NCI-H82 treated with DMSO at 0.1 percent for 48 hours (cell line): ENCODE measurements at regions not wholly inside any gene's neighbourhood (a gene's known extent, or its start where the extent isn't known, plus 50 kb on each side); places are given as distances from the start of the nearest gene placed in this dataset.

ENCODE experiments used
- DNase-seq: peaks from one replicate; lab custom pipeline; 2025; ENCODE audit not compliant: unreplicated experiment; lab: John Stamatoyannopoulos, UW

DNA sequence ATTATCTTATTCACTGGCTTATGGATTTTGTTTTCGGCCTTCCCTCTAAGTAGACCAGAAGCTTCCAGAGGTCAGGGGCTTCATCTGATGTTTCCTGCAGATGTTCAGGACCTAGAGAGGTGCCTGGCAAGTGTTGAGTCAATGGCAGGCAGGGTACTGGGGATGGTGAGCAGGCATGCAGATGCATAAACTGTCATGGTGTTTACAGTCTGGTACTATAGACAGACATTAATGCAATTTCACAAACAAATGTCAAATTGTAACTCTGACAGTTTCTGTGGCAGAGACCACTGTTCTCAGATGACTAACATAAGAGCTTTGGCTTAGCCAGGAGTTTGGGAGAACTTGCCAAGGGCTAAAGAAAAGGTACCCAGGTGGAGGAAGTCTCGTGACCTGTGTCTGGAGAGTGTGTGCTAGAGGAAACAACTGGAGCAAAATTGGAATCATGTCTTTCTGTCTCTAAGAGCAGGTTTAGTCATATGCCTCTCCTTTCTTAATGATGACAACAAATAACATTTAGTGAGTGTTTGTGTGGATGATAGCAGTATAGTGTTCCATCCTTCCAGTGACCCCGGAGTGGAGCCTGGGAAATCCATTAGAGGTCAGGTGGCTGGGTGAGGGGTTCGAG, 53.7 kb upstream of the TRAK1 start:
- DNase-seq, result no peak

DNA sequence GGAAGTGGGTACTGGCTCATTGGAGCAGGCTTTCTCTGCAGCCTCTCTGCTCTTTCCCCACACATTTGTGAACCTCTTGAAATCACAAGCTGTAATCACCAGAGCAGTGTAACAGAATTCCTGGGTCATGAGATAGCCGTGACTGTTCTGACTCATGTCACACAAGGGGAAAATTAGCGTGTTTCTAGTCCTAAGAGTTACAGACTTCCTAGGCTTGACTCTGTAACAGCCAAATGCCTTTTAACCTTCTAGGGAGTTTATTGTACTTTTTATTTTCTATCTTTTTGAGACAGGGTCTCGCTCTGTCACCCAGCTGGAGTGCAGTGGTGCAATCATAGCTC, 54.7 kb upstream of the TRAK1 start:
- no peak for DNase-seq

DNA sequence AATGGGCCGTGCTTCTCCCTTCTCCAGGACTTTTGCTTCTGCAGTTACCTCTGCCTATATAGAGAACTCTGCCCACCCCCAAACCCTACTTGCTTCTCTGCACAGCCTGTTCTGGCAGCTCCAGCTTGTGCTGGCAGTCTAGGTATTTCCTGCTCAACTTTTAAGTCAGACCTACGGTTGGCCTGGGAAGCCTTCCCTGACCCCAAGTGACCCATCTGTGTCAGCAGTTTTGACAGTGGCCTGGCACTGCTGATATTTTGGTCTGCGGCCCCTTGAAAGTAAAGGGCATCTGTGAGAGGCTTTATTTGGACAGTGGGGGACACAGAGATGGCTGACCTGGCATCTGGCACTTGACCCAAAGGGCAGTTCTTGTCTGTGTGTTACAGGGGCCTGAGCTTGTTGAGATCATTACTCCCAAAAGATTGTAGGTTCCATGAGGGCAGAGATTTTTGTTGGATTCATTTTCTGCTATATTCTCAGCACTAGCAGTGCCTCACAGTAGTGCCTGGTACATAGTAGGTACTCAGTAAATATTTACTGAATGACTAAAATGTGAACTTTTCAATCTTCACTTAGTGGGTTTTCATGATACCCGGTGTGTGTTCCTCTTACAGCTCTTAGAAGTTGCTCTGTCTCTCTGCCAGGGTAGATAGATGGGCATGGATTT, 55.2 kb upstream of the TRAK1 start:
- no peak for DNase-seq

DNA sequence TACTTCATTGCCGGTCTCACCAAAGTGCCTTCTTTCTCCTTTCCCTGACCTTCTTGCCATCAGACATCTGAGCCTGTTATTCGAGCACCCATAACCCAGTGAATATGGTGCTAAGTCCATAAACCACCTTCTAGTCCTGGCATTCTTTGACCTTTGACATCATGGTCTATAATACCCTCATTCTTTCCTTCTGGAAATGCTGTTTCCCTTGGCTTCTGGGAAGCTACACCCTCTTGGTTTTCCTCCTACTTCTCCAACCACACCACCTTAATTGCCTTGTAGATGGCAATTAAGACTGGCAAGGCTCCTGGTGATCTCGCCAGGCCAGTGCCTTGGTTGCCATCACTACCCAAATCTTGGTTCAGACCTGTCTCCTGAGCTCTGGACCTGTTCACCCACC, 56.1 kb upstream of the TRAK1 start:
- DNase-seq, result no peak

DNA sequence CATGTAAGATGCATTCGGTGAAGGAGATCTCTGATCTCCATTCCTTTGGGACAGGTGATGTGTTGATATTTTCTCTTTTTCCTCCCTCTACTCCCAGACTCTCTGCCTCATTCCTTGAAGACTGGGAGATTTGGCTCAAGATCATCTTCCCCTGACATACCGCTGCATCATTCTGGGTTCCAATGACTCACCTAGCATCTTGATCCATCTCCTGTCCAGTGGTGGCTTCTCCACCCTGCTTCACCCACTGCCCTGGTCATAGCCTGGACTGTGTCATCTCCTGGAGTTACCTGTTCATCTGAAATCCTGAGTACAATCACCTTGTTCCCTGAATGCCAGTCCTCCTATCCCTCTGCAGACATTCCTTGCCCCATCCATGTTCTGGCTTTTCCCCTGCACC, 57.4 kb upstream of the TRAK1 start:
- no peak for DNase-seq

DNA sequence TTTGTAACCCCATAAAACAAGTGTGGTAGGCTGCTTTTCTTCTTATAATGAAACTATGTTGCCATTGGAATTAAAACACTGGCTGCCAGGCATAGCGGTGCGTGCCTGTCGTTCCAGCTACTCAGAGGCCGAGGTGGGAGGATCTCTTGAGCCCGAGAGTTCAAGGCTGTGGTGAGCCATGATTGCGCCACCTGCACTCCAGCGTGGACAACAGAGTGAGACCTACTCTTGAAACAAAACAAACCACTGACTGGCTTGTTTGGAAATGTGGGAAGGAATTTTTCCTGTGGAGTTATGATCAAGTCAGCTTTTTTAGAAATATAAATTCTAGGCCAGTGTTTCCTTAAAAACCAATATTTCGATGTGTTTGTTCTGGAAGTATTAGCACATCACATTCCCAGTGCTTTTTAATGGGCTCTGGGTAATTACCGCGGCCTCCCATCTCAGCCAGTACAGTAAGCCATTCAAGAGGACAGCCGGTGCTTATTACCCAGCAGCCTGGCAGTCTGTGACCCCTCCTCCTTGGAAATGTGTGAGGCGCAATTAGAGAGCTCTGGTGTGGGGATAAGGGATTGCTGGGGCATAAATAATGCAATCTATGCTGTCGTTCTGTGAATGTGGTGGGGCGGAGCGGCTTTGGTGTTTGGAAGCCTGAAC, 58.3 kb upstream of the TRAK1 start:
- peak; percentile 87 for DNase-seq

DNA sequence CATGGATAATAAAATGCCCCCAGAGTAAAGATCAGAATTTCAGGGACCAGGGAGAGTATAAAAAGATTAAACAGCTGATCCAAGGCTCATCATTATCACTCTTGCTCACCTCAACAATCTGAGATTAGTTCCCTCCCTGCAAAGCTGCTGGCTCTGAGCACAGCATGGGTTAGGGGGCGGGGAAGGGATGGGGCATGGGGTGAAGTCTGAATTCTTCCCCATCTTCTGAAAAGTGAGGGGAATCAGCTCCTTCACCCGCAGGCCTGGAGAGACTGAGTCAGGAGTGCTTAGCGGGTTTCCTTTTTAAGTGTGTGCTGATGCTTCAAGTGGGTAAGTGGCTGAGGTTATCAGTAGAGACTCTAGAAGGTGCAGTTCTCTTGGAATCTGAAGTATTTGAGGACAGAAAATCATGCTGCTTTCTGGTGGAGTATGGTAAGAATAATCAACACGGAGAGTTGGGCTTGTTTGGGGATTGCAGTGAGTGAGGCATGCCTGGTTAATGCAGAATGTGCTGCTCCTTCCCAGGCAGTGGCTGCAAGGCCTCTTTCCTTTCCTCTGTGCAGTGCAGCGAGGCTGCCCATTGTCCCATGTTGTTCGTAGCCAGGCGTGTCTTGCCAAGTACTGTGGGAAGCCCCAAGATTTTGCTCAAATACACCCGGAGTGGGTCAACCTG, 59.2 kb upstream of the TRAK1 start:
- peak; percentile 44 for DNase-seq

DNA sequence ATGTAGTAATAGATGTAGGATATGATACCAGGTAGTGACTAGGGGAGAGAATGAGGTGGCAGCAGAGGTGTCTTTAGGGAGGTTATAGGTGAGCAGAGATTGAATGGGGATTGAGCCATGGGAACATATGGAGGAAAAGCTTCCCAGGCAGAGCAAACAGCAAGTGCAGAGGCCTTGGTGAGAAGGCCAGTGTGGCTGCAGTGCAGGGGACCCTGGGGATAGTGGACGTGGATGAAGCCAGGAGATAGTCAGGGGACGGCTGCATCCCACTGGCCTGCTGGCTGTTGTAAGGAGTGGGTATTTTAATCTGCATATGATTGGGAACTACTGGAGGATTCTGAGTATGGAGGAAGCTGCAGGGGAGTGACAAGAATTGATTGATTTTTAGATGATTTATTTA, 62.7 kb upstream of the TRAK1 start:
- no peak for DNase-seq

DNA sequence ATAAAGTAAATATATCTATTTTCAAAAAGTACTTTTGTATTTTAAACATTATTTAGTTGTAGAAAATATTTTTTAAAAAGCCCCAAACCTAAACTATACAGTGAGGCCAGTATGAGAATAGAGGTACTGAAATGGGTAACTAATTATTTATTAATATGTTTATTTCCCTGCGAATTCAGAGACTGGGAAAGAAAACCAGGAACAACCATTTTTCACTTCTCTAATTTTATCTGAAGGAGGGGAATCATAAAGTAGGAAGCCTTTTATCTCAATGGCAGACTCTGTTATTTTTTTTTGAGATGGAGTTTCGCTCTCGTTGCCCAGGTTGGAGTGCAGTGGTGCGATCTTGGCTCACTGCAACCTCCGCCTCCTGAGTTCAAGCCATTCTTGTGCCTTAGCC, 63.6 kb upstream of the TRAK1 start:
- no peak for DNase-seq

DNA sequence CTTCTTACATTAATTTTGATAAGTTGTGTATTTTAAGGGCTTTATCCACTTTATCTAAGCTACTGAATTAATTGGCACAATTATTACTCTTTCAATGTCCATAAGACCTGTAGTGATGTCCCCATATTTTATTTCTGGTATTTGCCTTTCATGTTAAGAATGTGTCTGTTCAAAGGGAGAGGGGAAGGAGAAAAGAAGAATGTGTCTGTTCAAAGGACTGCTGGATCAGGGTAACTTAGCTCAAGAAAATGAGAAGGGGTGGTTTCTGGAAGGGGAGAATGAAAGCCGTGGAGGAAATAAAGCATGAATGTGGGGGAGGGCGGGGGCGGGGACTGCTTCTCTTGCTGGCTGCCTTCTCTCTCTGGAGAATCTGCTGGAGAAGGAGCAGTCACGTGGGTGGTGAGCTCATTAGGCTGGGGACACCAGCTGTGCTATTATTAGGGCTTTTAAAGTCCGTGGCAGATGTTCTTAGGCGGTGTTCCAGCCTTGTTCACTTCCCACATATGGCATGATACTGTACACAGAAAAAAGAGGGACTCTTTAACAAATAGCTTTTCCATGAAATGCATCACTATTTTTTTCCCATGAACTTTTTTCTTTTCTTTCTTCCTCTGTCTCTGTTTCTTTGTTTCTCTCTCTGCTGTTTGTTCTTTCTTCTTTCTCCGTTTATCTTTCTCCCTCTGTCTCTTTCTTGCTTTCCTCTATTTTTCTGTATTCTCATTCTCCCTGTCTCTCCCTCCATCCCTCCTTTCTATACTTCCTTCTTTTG, 63.7 kb upstream of the ULK4 start:
- peak; percentile 97 for DNase-seq

DNA sequence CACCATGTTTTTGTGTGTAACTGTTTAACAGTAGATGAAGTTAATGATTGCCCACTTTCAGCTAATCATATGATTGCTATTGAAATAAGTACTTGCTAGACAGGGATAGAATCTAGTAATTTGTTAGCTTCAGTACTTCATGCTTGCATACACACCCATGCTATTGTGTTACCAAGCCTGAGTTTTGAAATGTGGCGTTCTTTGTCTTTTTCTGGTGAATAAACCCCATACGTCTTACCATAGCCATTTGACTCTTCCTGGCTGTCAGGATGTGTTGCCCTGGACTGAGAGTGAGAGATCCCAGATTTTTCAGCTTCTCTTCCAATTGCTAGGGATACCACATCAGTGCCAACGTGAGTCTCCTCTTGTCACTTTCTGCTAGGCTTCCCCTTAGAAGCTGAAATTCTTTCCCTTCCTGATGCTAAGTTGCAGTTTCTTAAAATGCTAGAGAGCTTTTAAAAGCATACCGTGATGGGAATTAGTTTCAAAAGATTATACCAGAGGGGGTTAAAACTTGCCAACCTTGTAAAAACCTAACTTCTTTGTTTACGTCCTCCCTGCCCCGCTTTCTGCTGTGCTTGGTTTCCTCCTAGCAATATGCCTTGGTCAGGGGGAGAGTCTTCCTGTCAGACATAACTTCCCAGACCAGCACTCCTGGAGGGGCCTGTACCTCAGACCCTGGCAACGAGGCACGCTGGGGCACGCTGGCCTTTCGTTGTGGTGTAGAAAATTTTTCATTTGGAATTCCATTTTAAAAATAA, 62.9 kb upstream of the ULK4 start:
- no peak for DNase-seq

DNA sequence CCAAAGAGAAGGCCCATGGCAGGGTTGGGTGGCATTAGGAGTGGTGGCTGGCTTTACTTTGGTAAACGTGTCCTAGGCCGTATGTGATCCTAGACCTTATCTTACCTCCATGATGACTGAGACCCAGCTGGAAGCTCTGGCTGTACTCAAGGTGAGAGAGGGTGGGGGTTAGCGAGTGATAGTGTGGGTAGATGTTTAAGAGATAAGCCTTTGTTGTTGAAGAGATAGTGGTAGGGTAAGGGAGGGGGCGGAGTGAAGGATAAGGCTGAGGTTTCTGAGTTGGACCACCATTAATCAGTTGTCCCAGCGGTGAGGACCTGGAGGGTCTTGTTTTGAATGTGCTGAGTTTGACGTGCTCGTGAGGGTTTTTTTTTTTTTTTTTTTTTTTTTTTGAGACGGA, 61.5 kb upstream of the ULK4 start:
- no peak for DNase-seq

DNA sequence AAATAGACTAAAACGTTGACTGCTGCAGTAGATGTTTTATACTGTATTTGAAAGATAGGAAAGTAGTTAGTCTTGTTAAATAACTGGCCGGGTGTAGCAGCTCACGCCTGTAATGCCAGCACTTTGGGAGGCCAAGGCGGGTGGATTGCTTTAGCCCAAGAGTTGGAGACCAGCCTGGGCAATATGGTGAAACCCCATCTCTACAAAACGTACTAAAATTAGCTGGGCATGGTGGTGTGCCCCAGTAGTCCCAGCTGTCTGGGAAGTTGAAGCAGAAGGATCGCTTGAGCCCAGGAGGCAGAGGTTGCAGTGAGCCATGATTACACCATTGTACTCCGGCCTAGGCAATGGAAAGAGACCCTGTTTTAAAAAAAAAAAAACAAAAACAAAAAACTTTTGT, 60.5 kb upstream of the ULK4 start:
- no peak for DNase-seq

DNA sequence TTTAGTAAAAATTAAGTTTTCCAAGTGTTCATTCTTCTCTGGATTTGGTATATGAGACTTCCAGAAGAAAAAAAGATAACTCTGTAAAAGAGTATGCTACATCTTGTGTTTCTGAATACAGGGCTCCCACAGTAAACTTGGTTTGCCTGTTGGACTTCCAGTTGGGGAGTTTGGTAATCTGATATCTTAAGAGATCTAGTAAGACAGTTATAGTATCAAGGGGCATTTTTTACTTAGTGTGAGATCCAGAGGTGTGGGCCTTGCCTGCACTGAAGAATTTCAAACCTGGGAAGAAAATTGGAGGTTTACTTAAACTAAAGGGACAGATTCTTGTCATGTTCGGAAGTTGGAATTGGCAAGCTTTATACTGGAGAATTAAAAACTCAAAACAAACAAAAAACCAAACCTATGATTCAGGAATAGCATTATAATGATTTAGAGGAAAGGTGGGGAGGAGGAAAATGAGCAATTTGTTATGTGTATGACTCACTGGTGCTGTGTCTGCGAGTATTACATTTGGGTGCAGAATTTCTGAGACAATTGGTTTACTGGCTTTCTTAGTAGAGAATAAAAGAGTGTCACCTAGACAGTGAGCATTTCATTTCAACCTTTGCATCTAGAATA, 58.9 kb upstream of the ULK4 start:
- peak; percentile 5 for DNase-seq

DNA sequence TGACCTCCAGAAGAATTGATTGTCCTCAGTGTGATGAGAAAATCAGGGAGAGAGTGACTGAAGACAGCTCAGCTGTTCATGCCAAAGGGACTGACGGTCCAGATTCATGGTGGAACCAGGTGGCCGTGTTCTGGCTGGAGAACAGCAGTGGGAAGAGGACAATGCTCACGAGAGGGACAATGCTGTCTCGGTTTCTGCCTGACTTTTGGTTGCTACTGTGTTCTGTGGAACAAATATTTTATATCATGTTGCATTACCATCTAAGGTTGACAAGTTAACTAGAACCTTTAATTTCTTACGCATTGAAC, 58.0 kb upstream of the ULK4 start:
- DNase-seq, result no peak

DNA sequence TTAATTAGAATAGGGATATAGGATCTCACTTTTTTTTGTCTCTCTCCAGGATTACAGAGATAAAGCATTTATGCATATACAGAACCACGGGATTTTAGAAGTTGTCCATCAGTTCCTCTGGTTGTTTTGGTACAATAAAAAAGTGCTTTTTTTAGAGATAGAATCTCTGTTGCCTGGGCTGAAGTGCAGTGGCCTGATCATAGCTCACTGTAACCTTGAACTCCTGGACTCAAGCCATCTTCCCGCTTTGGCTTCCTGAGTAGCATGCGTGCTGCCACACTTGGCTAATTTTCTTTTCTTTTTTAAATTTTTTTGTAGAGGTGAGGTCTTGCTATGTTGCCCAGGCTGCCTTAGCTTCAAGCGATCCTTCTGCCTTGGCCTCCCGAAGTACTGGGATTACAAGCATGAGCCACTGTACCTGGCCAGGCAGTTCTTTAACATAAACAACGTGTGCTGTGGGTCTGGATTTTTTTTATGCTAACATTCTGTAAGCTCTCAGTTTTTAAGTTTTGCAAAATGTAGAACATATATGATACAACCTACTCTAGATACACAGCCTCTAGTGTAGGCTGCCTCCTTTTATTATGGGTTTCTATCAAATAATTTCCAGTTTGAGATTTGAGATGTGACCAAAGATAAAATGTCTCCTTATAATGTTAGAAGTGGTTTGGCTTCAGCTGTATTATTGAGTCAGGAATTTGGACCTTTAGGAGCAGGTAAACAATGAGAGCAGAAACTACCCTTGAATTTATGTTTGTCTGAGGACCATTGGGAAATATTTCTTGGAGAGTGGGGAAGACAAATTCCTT, 57.4 kb upstream of the ULK4 start:
- DNase-seq, result no peak

DNA sequence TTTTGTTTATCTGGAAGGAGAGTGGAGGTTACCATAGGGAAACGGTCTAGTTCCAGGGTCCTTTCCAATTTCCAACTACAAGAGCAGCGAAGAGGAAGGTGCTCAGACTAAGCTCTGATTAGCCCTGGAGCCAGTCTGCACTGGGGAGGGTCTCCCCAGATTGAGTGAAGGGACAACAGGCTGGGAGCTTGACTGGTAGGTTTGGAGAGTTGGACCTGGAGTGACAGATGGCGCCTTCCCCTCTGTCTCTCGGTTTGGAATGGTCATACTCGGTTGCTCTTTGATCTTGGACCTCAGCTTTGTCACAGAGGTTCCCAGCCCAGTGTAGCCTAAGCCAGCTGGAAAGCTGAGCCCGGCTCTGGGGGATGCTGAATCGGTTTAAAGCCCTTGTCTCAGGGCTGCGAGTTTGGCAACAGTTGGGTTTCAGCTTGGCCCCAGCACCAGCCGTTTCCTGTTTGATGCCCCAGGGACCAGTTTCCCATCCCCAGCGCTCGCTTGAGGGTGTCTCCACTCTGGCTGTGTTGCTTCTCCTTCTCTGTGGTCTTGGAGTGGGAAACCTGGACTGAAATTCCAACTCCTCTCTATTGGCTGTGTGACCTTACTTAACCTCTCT, 53.1 kb upstream of the ULK4 start:
- peak; percentile 63 for DNase-seq

DNA sequence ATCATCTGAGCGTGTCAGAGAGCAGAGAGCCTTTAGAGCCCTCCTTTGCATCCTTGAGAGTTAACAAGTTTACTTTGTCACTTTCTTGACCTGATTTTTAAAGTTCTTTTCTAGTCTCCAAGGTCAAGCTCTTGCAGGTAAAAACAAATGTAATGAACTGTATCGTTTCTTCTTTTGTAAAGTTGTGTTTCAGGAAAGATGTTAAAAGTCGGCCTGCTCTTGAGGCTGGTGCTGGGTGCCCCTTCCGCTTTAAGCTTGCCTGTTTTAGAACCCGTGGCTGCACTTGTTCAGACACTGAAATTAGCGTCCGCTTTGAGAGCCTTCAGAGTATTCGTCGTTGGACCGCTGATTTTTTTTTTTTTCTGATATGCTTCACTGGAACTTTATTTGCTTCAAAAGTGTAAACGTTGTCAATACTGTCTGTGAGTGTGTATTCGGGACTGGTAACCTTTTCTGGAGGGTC, 52.6 kb upstream of the ULK4 start:
- DNase-seq, result no peak
